B cell (primary cell): ENCODE measurements at regions not wholly inside any gene's neighbourhood (a gene's known extent, or its start where the extent isn't known, plus 50 kb on each side); places are given as distances from the start of the nearest gene placed in this dataset.

Experiments
- ATAC-seq: fragments of 200-7000 bp; cut with Tn5 transposase; one replicate; pipeline ENCODE4 v1.10.0; 2021; ENCODE audit warnings: low read depth, mild to moderate bottlenecking, moderate number of reproducible peaks, moderate library complexity
- CTCF ChIA-PET: fragments of 350-600 bp; sonication (Branson Sonifier 250); formaldehyde crosslinking; loops from one replicate; lab custom pipeline; 2021; ENCODE audit warnings: antibody characterized with exemption, inconsistent platforms; lab: Charles Lee
- POLR2A ChIA-PET: fragments of 350-600 bp; sonication (Branson Sonifier 250); formaldehyde crosslinking; loops from one replicate; lab custom pipeline; 2021; ENCODE audit warnings: antibody characterized with exemption; lab: Charles Lee
- DNase-seq: peaks from one replicate; pipeline ENCODE4 v3.0.0; 2013
- H2AFZ ChIP-seq: 2 replicates; pipeline ENCODE4 v1.6.1; 2012; ENCODE audit warnings: mild to moderate bottlenecking, low read depth, low read length; ENCODE audit not compliant: insufficient read depth, poor library complexity, severe bottlenecking
- H3K27ac ChIP-seq, 2 donors: 1 replicate in 1 of 2; 2 replicates in 1 of 2; pipeline ENCODE4 v1.5.1; 2012 to 2013; ENCODE audit warnings: low read length in 2 of 2, mild to moderate bottlenecking in 2 of 2, moderate library complexity in 1 of 2
- H3K27me3 ChIP-seq, 4 experiments: fragments of 200-600 bp in 1 of 4; sonication (generic) in 1 of 4; replicated peaks in 1 of 4; 1 replicate in 2 of 4; 2 replicates in 2 of 4; pipeline versions ENCODE4 v1.6.1 to v1.7.0; 2013 to 2016; ENCODE audit warnings: low read length in 3 of 4, mild to moderate bottlenecking in 2 of 4, mixed read lengths in 1 of 4, moderate library complexity in 1 of 4; ENCODE audit not compliant: insufficient read depth in 4 of 4, control insufficient read depth in 3 of 4; ENCODE audit errors: control extremely low read depth in 1 of 4
- H3K36me3 ChIP-seq, 2 experiments: replicated peaks in 1 of 2; 1 replicate in 1 of 2; 2 replicates in 1 of 2; pipeline versions ENCODE4 v1.6.1 to v1.7.1; 2013; ENCODE audit warnings: low read length in 1 of 2; ENCODE audit not compliant: insufficient read depth in 2 of 2, control insufficient read depth in 1 of 2; ENCODE audit errors: control extremely low read depth in 1 of 2, extremely low read depth in 1 of 2
- H3K4me1 ChIP-seq, 2 donors: fragments of 200-600 bp in 1 of 2; sonication (generic) in 1 of 2; 1 replicate in 1 of 2; 2 replicates in 1 of 2; pipeline versions ENCODE4 v1.5.1 to v1.6.1; 2013 to 2017; ENCODE audit warnings: low read length in 2 of 2; ENCODE audit not compliant: control insufficient read depth in 2 of 2, insufficient read depth in 2 of 2
- H3K4me2 ChIP-seq: replicated peaks from 2 replicates; pipeline ENCODE3; 2012; ENCODE audit warnings: mild to moderate bottlenecking, low read depth, low read length; ENCODE audit not compliant: poor library complexity, severe bottlenecking
- H3K4me3 ChIP-seq, 5 experiments: fragments of 200-600 bp in 1 of 5; sonication (generic) in 1 of 5; 1 replicate in 3 of 5; 2 replicates in 2 of 5; pipeline versions ENCODE4 v1.5.1 to v1.7.0; 2011 to 2016; ENCODE audit warnings: low read length in 4 of 5, mild to moderate bottlenecking in 4 of 5, low read depth in 2 of 5, control low read depth in 1 of 5, moderate library complexity in 1 of 5; ENCODE audit not compliant: insufficient read depth in 1 of 5; ENCODE audit errors: control extremely low read depth in 1 of 5, extremely low read depth in 1 of 5
- H3K79me2 ChIP-seq: fragments of 200-600 bp; sonication (generic); one replicate; pipeline ENCODE4 v1.6.0; 2016; ENCODE audit warnings: low read length; ENCODE audit not compliant: control insufficient read depth, insufficient read depth
- H3K9ac ChIP-seq: fragments of 200-600 bp; sonication (generic); 2 replicates; pipeline ENCODE4 v1.6.1; 2017; ENCODE audit warnings: mild to moderate bottlenecking, low read length, moderate library complexity
- H3K9me3 ChIP-seq, 3 donors: one replicate each; pipeline versions ENCODE4 v1.6.1 to v1.7.1; 2013; ENCODE audit warnings: low read length in 2 of 3; ENCODE audit not compliant: control insufficient read depth in 2 of 3, insufficient read depth in 1 of 3; ENCODE audit errors: control extremely low read depth in 1 of 3
- H4K20me1 ChIP-seq: 2 replicates; pipeline ENCODE4 v1.6.0; 2012; ENCODE audit warnings: mild to moderate bottlenecking, low read length; ENCODE audit not compliant: insufficient read depth, control insufficient read depth, poor library complexity, severe bottlenecking
- H3K27ac Mint-ChIP-seq: one replicate; pipeline ENCODE4 v1.8.0; 2021; ENCODE audit warnings: mixed read lengths
- H3K27me3 Mint-ChIP-seq: one replicate; pipeline ENCODE4 v1.8.0; 2021; ENCODE audit warnings: mixed read lengths
- H3K4me1 Mint-ChIP-seq: one replicate; pipeline ENCODE4 v1.8.0; 2021; ENCODE audit warnings: mixed read lengths
- H3K4me3 Mint-ChIP-seq: one replicate; pipeline ENCODE4 v1.8.0; 2021; ENCODE audit warnings: mixed read lengths
- H3K9me3 Mint-ChIP-seq: one replicate; pipeline ENCODE4 v1.8.0; 2022; ENCODE audit warnings: mixed read lengths; ENCODE audit not compliant: insufficient read depth
- CTCF ChIP-seq: fragments of 200-600 bp; IDR thresholded peaks from one replicate; pipeline ENCODE4 v1.8.0; 2022; ENCODE audit warnings: antibody characterized with exemption, mild to moderate bottlenecking
- EZH2 ChIP-seq: IDR thresholded peaks from 2 replicates; pipeline ENCODE4 v1.6.1; 2012; ENCODE audit warnings: borderline replicate concordance, low read depth, mild to moderate bottlenecking, moderate library complexity, low read length; ENCODE audit not compliant: insufficient read depth, poor library complexity, severe bottlenecking
- WGBS: methylation state at CpG from one replicate; pipeline ENCODE4 v1.1.5; 2013; ENCODE audit warnings: missing lambda C conversion rate; ENCODE audit not compliant: insufficient coverage; 5-methylcytosine and 5-hydroxymethylcytosine counted together
- intact Hi-C: fragments of 100-400 bp; cut with micrococcal nuclease; formaldehyde crosslinking; loops from one replicate; pipeline ENCODE4 v1.10.0; 2022

- Histone ChIP-seq H3K9me3 (no peaks in the 10 kb centered on the region), H3K9ac (no peak overlapping the region), H4K20me1 (no peaks in the 10 kb centered on the region), H3K27ac (no peak overlapping the region), H2AFZ (no peak overlapping the region), H3K36me3 (no peaks in the 10 kb centered on the region), H3K4me2 (no peak overlapping the region), H3K4me1 (peaks cover 0 to 5% of the 10 kb centered on the region in 2 donors), H3K4me3 (no peak overlapping the region), H3K79me2 (no peaks in the 10 kb centered on the region), H3K27me3 (no peaks in the 10 kb centered on the region)
- Mint-ChIP-seq H3K9me3 (no peaks in the 10 kb centered on the region), H3K4me1 (peaks cover 13% of the 10 kb centered on the region), H3K27me3 (no peaks in the 10 kb centered on the region), H3K4me3 (no peak overlapping the region), H3K27ac (no peak overlapping the region)
- 80% methylated on average over 1 of the region's 1 CpG for WGBS
- ATAC-seq (no peak), DNase-seq (no peak)
- POLR2A ChIA-PET = no interaction called here
- CTCF ChIA-PET = no interaction called here
- TF ChIP-seq CTCF = no peak
- TF ChIP-seq EZH2 = no peak
- intact Hi-C loops = no loop called here
Observed at GRCh38 chr5:125341436-125341835, 595.0 kb upstream of the ZNF608 start.

- H4K20me1 ChIP-seq = no peaks in the 10 kb centered on the region
- H2AFZ ChIP-seq = no peak overlapping the region
- no peaks in the 10 kb centered on the region for H3K27me3 ChIP-seq
- peaks cover 13% of the 10 kb centered on the region for H3K4me1 Mint-ChIP-seq
- no peak overlapping the region for H3K4me3 Mint-ChIP-seq
- ChIA-PET CTCF (no interaction called here), POLR2A (no interaction called here)
- no peaks in the 10 kb centered on the region for H3K9me3 ChIP-seq
- no peak overlapping the region for H3K4me2 ChIP-seq
- no peaks in the 10 kb centered on the region for H3K79me2 ChIP-seq
- ATAC-seq = no peak
- H3K36me3 ChIP-seq = no peaks in the 10 kb centered on the region
- TF ChIP-seq CTCF = no peak
- no peak overlapping the region for H3K27ac Mint-ChIP-seq
- no peak for DNase-seq
- no peak overlapping the region for H3K4me3 ChIP-seq
- intact Hi-C loops = no loop called here
- peaks cover 0 to 5% of the 10 kb centered on the region in 2 donors for H3K4me1 ChIP-seq
- no peaks in the 10 kb centered on the region for H3K9me3 Mint-ChIP-seq
- no peak overlapping the region for H3K9ac ChIP-seq
- WGBS = no CpG with 5 or more reads among the region's 2 CpGs
- H3K27me3 Mint-ChIP-seq = no peaks in the 10 kb centered on the region
- H3K27ac ChIP-seq = no peak overlapping the region
Observed at GRCh38 chr5:125343015-125343414, 596.6 kb upstream of the ZNF608 start.
